Gastrocnemius medialis (tissue), 4 donors: ENCODE measurements at regions not wholly inside any gene's neighbourhood (a gene's known extent, or its start where the extent isn't known, plus 50 kb on each side); places are given as distances from the start of the nearest gene placed in this dataset.
A peak's percentile ranks its signal among the peaks of the same experiment; 100 is the strongest.

Source experiments
- ATAC-seq, 2 donors: fragments of 150-250 bp; one replicate each; pipeline ENCODE4 v1.9.1; 2016
- DNase-seq, 2 donors: peaks; one replicate each; pipeline ENCODE4 v3.0.0-alpha.2; 2019
- H3K27ac ChIP-seq, 4 donors: fragments of 200-600 bp; sonication (generic); 1 replicate in 1 of 4; 2 replicates in 3 of 4; pipeline ENCODE4 v1.5.1; 2016 to 2018; ENCODE audit warnings: mild to moderate bottlenecking in 2 of 4, moderate library complexity in 1 of 4
- H3K27me3 ChIP-seq, 3 donors: fragments of 200-600 bp; sonication (generic) in 2 of 3; 1 replicate in 1 of 3; 2 replicates in 2 of 3; pipeline versions ENCODE4 v1.5.1 to v1.6.0; 2016 to 2019; ENCODE audit warnings: mild to moderate bottlenecking in 1 of 3, moderate library complexity in 1 of 3
- H3K36me3 ChIP-seq, 2 donors: fragments of 200-600 bp; sonication (generic) in 1 of 2; one replicate each; pipeline ENCODE4 v1.5.1; 2017 to 2018
- H3K4me1 ChIP-seq, 2 donors: fragments of 200-600 bp; sonication (generic) in 1 of 2; one replicate each; pipeline ENCODE4 v1.5.1; 2016 to 2017; ENCODE audit warnings: mild to moderate bottlenecking in 2 of 2
- H3K4me3 ChIP-seq, 4 donors: fragments of 200-600 bp; sonication (generic) in 3 of 4; 1 replicate in 1 of 4; 2 replicates in 3 of 4; pipeline ENCODE4 v1.5.1; 2016 to 2019; ENCODE audit warnings: mild to moderate bottlenecking in 2 of 4
- H3K9me3 ChIP-seq, 3 donors: fragments of 200-600 bp; sonication (generic) in 2 of 3; 1 replicate in 1 of 3; 2 replicates in 2 of 3; pipeline ENCODE4 v1.5.1; 2016 to 2019
- POLR2A ChIP-seq, 2 donors: fragments of 450-650 bp; IDR thresholded peaks; one replicate each; pipeline ENCODE4 v1.6.1; 2017; ENCODE audit warnings: antibody characterized with exemption in 2 of 2, mild to moderate bottlenecking in 2 of 2, moderate library complexity in 2 of 2
- in situ Hi-C, 4 donors: fragments of 200-750 bp; cut with MboI; loops; one replicate each; pipeline versions ENCODE4 v1.15.0 to v1.8.0; 2017; ENCODE audit warnings: low sequenced_read_pairs in 4 of 4
- intact Hi-C: fragments of 100-400 bp; cut with DNase I; formaldehyde crosslinking; loops from one replicate; pipeline ENCODE4 v1.15.1; 2023; ENCODE audit warnings: low total_unique reads
- TF ChIP-seq, protein P1 (sequence below), 5 experiments: fragments of 450-650 bp in 3 of 5; fragments of 200-600 bp in 2 of 5; sonication (generic) in 2 of 5; IDR thresholded peaks in 4 of 5; conservative IDR thresholded peaks in 1 of 5; 1 replicate in 4 of 5; 2 replicates in 1 of 5; pipeline ENCODE4 v1.5.1; 2016 to 2019; ENCODE audit warnings: antibody characterized with exemption in 5 of 5, mild to moderate bottlenecking in 3 of 5, moderate library complexity in 3 of 5

DNA sequence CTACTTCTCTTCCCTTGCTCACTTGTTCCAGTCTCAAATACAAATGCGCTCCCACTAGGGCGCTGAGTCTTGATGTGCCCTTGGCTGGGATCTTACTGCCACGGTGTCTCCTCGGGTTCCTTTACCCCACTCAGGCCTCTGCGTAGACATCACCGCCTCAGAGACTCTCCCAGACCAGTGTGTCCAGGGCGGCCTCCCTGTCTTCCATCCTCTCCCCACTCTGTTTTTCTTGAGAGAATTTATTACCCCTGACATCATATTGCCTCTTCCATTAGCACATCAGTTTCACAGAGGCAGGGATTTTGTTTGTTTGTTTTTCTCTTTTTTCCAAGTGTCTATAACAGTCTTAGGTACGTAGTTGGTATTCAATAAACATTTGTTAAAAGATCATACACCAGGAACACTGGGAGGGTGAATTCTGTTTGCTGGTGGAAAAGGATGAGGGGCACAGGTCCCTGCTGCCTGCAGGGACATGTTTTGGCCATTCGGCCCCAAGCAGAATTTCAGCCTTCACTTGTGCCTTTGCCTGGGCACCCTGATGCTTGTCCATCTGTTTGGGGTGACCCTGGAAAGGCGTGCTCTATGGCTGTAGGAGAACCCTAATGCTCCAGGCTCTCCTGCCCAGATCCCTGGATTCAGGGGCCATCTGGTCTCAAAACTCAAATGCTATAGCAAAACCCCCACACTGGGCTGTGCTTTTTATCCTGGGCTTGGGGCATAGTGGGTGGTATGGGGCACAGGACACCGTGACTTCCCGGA is 55.0 kb downstream of the RPL37A start:
- TF ChIP-seq, protein P1, sequence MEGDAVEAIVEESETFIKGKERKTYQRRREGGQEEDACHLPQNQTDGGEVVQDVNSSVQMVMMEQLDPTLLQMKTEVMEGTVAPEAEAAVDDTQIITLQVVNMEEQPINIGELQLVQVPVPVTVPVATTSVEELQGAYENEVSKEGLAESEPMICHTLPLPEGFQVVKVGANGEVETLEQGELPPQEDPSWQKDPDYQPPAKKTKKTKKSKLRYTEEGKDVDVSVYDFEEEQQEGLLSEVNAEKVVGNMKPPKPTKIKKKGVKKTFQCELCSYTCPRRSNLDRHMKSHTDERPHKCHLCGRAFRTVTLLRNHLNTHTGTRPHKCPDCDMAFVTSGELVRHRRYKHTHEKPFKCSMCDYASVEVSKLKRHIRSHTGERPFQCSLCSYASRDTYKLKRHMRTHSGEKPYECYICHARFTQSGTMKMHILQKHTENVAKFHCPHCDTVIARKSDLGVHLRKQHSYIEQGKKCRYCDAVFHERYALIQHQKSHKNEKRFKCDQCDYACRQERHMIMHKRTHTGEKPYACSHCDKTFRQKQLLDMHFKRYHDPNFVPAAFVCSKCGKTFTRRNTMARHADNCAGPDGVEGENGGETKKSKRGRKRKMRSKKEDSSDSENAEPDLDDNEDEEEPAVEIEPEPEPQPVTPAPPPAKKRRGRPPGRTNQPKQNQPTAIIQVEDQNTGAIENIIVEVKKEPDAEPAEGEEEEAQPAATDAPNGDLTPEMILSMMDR (IDR thresholded peaks at IDR 0.05 in 4 of 5, conservative IDR thresholded peaks at IDR 0.05 in 1 of 5), result no peak
- no peak for TF ChIP-seq POLR2A (IDR thresholded peaks at IDR 0.05)
- ATAC-seq, result no peak
- H3K9me3 ChIP-seq, result no peaks in the 10 kb centered on the region
- no peak overlapping the region for H3K4me3 ChIP-seq
- intact Hi-C loops (no loop called here), in situ Hi-C loops (no loop called here)
- no peaks in the 10 kb centered on the region for H3K36me3 ChIP-seq
- H3K27ac ChIP-seq, result no peak overlapping the region
- peaks cover 9 to 13% of the 10 kb centered on the region in 2 donors for H3K4me1 ChIP-seq
- no peak for DNase-seq
- no peaks in the 10 kb centered on the region for H3K27me3 ChIP-seq

DNA sequence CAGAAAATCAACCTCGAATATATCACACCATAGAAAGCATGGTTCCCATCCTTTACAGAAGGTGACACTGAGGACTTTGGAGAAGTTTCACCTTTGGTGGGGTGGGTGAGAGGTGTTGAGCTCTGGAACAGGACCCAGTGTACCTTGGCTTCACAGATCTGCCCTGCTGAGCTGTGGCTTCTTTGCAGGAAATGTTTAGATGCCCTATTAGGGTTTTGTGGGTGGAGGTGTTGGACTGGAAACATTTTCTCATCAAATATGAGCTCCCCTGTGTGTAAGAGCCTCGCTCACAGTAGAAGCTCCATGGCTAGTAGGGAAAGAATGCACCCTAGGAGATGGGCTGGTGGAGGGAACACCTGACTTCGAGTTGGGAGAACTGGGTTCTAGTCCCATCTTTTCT is 55.6 kb downstream of the RPL37A start:
- intact Hi-C loops, result no loop called here
- TF ChIP-seq, protein P1 (IDR thresholded peaks at IDR 0.05 in 4 of 5, conservative IDR thresholded peaks at IDR 0.05 in 1 of 5), result no peak
- TF ChIP-seq POLR2A (IDR thresholded peaks at IDR 0.05), result no peak
- H3K27ac ChIP-seq, result no peak overlapping the region
- peaks cover 9 to 13% of the 10 kb centered on the region in 2 donors for H3K4me1 ChIP-seq
- no peaks in the 10 kb centered on the region for H3K9me3 ChIP-seq
- no peaks in the 10 kb centered on the region for H3K27me3 ChIP-seq
- no peak for DNase-seq
- ATAC-seq, result no peak
- no peaks in the 10 kb centered on the region for H3K36me3 ChIP-seq
- in situ Hi-C loops, result no loop called here
- H3K4me3 ChIP-seq, result no peak overlapping the region

DNA sequence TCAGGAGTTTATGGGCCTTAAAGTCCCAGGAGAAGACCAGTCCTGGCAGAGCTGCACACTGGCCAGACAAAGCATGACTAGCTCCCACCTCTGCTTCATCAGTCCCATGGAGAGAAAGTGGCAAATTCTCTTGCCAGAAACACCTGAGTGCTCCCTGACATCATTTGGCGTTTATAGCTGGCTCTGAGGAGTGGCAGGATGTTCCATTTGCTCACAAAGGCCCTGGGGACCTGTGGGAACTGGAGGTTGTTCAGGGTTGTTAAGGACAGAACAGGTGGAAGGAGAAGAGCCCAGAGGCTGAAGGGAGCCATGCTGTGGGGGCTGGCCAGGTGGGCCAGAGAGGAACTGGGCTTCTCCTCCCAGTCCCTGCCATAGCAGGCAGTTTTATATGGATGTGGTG is 56.1 kb downstream of the RPL37A start:
- in situ Hi-C loops (no loop called here), intact Hi-C loops (no loop called here)
- Histone ChIP-seq H3K36me3 (no peaks in the 10 kb centered on the region), H3K4me1 (peaks cover 9 to 13% of the 10 kb centered on the region in 2 donors), H3K27ac (no peak overlapping the region), H3K9me3 (no peaks in the 10 kb centered on the region), H3K27me3 (no peaks in the 10 kb centered on the region), H3K4me3 (no peak overlapping the region)
- DNase-seq (no peak), ATAC-seq (no peak)
- TF ChIP-seq, protein P1 (IDR thresholded peaks at IDR 0.05 in 4 of 5, conservative IDR thresholded peaks at IDR 0.05 in 1 of 5), result no peak
- no peak for TF ChIP-seq POLR2A (IDR thresholded peaks at IDR 0.05)

DNA sequence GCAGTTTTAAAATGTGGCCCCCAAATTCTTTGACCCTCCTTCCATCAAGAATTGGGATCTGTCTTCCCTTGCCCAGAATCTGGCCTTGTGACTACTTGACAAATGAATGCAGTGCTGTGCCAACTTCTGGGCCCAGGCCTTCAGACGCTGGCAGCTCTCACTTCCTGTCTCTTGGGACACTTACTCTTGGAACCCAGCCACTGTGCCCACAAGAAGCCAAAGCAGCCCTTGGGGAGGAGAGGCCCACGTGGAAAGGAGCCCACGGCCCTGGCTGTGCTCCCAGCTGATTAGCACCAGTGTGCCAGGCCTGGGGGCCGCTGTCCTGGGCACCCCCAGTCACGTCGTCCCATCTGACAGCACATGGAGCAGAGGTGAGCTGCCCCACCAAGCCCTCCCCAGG is 56.6 kb downstream of the RPL37A start:
- Histone ChIP-seq H3K4me3 (no peak overlapping the region), H3K4me1 (peaks cover 9 to 13% of the 10 kb centered on the region in 2 donors), H3K36me3 (no peaks in the 10 kb centered on the region), H3K27me3 (no peaks in the 10 kb centered on the region), H3K27ac (no peak overlapping the region), H3K9me3 (no peaks in the 10 kb centered on the region)
- ATAC-seq (peak; percentile 54 to 55), DNase-seq (peak; percentile 11 to 48)
- TF ChIP-seq, protein P1 (IDR thresholded peaks at IDR 0.05 in 4 of 5, conservative IDR thresholded peaks at IDR 0.05 in 1 of 5), result no peak
- TF ChIP-seq POLR2A (IDR thresholded peaks at IDR 0.05), result no peak
- in situ Hi-C loops (no loop called here), intact Hi-C loops (no loop called here)

DNA sequence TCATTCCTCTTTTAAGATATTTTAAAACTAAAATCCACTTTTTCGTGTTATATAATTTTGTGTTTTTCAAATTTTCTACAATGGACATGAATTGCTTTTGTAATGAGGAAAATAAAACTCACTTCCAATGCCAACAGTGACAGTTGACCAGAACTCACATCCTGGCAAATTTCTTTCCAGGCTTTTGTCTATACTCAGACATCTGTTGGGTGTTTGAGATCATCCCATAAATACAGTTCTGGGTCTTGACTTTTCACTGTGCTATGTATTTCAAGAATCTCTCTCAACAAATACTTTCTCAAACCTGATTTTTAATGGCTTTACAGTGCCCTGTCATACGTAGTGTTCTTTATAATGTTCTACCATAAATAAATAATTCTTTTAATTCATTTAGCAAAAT is 57.6 kb downstream of the RPL37A start:
- H3K9me3 ChIP-seq, result no peaks in the 10 kb centered on the region
- H3K36me3 ChIP-seq, result no peaks in the 10 kb centered on the region
- H3K4me1 ChIP-seq, result peaks cover 9 to 12% of the 10 kb centered on the region in 2 donors
- in situ Hi-C loops (no loop called here), intact Hi-C loops (no loop called here)
- no peak for TF ChIP-seq POLR2A (IDR thresholded peaks at IDR 0.05)
- TF ChIP-seq, protein P1 (IDR thresholded peaks at IDR 0.05 in 4 of 5, conservative IDR thresholded peaks at IDR 0.05 in 1 of 5), result no peak
- ATAC-seq, result no peak
- H3K27me3 ChIP-seq, result no peaks in the 10 kb centered on the region
- H3K27ac ChIP-seq, result no peak overlapping the region
- H3K4me3 ChIP-seq, result no peak overlapping the region
- no peak for DNase-seq
